ENCODE measurements at regions not wholly inside any gene's neighbourhood (a gene's known extent, or its start where the extent isn't known, plus 50 kb on each side); places are given as distances from the start of the nearest gene placed in this dataset.

GRCh38 chr15:62953496-62954045, 89.0 kb upstream of the TPM1 start:
- H3K27me3 Mint-ChIP-seq = peaks cover 25% of the 10 kb centered on the region

GRCh38 chr15:62957130-62957529, 85.4 kb upstream of the TPM1 start:
- no peak overlapping the region for H3K27ac Mint-ChIP-seq
- H3K9me3 Mint-ChIP-seq (ENCODE audit: low read depth) = no peaks in the 10 kb centered on the region
- H3K36me3 Mint-ChIP-seq = no peaks in the 10 kb centered on the region
- H3K27me3 Mint-ChIP-seq = peaks cover 11% of the 10 kb centered on the region
- no peaks in the 10 kb centered on the region for H3K4me1 Mint-ChIP-seq (ENCODE audit: low read depth)
- no peak overlapping the region for H3K4me3 Mint-ChIP-seq

More at GRCh38 chr15:62953496-62954045, 89.0 kb upstream of the TPM1 start:
- Mint-ChIP-seq H3K9me3 (ENCODE audit: low read depth) (no peaks in the 10 kb centered on the region), H3K36me3 (no peaks in the 10 kb centered on the region), H3K27ac (no peak overlapping the region), H3K4me3 (no peak overlapping the region), H3K4me1 (ENCODE audit: low read depth) (no peaks in the 10 kb centered on the region)

GRCh38 chr15:62958528-62959363, 83.8 kb upstream of the TPM1 start:
- no peaks in the 10 kb centered on the region for H3K4me1 Mint-ChIP-seq (ENCODE audit: low read depth)
- peaks cover 3% of the 10 kb centered on the region for H3K27me3 Mint-ChIP-seq
- no peak overlapping the region for H3K27ac Mint-ChIP-seq
- H3K36me3 Mint-ChIP-seq = no peaks in the 10 kb centered on the region
- no peak overlapping the region for H3K4me3 Mint-ChIP-seq
- H3K9me3 Mint-ChIP-seq (ENCODE audit: low read depth) = no peaks in the 10 kb centered on the region

GRCh38 chr15:62961134-62961533, 81.4 kb upstream of the TPM1 start:
- Mint-ChIP-seq H3K27ac (no peak overlapping the region), H3K27me3 (no peaks in the 10 kb centered on the region), H3K9me3 (ENCODE audit: low read depth) (no peaks in the 10 kb centered on the region), H3K4me1 (ENCODE audit: low read depth) (no peaks in the 10 kb centered on the region), H3K4me3 (no peak overlapping the region), H3K36me3 (no peaks in the 10 kb centered on the region)

GRCh38 chr15:62962101-62962995, 80.2 kb upstream of the TPM1 start:
- Mint-ChIP-seq H3K4me3 (no peak overlapping the region), H3K36me3 (no peaks in the 10 kb centered on the region), H3K27me3 (no peaks in the 10 kb centered on the region), H3K9me3 (ENCODE audit: low read depth) (no peaks in the 10 kb centered on the region), H3K27ac (no peak overlapping the region), H3K4me1 (ENCODE audit: low read depth) (no peaks in the 10 kb centered on the region)

- Mint-ChIP-seq H3K36me3 (no peaks in the 10 kb centered on the region), H3K4me3 (no peak overlapping the region), H3K27ac (no peak overlapping the region), H3K9me3 (ENCODE audit: low read depth) (no peaks in the 10 kb centered on the region), H3K4me1 (ENCODE audit: low read depth) (no peaks in the 10 kb centered on the region), H3K27me3 (no peaks in the 10 kb centered on the region)
Measured at GRCh38 chr15:62964251-62964650, 78.3 kb upstream of the TPM1 start.

- Mint-ChIP-seq H3K27ac (no peak overlapping the region), H3K4me1 (ENCODE audit: low read depth) (no peaks in the 10 kb centered on the region), H3K36me3 (no peaks in the 10 kb centered on the region), H3K4me3 (no peak overlapping the region), H3K27me3 (peaks cover 1% of the 10 kb centered on the region), H3K9me3 (ENCODE audit: low read depth) (no peaks in the 10 kb centered on the region)
Measured at GRCh38 chr15:62966294-62967078, 76.1 kb upstream of the TPM1 start.

- no peaks in the 10 kb centered on the region for H3K4me1 Mint-ChIP-seq (ENCODE audit: low read depth)
- H3K4me3 Mint-ChIP-seq = no peak overlapping the region
- no peak overlapping the region for H3K27ac Mint-ChIP-seq
- no peaks in the 10 kb centered on the region for H3K9me3 Mint-ChIP-seq (ENCODE audit: low read depth)
- peaks cover 4% of the 10 kb centered on the region for H3K27me3 Mint-ChIP-seq
- H3K36me3 Mint-ChIP-seq = no peaks in the 10 kb centered on the region
Measured at GRCh38 chr15:62968699-62969098, 73.8 kb upstream of the TPM1 start.

- no peaks in the 10 kb centered on the region for H3K9me3 Mint-ChIP-seq (ENCODE audit: low read depth)
- no peak overlapping the region for H3K4me3 Mint-ChIP-seq
- no peaks in the 10 kb centered on the region for H3K36me3 Mint-ChIP-seq
- H3K27me3 Mint-ChIP-seq = peaks cover 4% of the 10 kb centered on the region
- no peak overlapping the region for H3K27ac Mint-ChIP-seq
- no peaks in the 10 kb centered on the region for H3K4me1 Mint-ChIP-seq (ENCODE audit: low read depth)
Measured at GRCh38 chr15:62969442-62970089, 73.0 kb upstream of the TPM1 start.

GRCh38 chr15:62972814-62973213, 69.7 kb upstream of the TPM1 start:
- no peaks in the 10 kb centered on the region for H3K9me3 Mint-ChIP-seq (ENCODE audit: low read depth)
- peaks cover 4% of the 10 kb centered on the region for H3K27me3 Mint-ChIP-seq
- no peaks in the 10 kb centered on the region for H3K4me1 Mint-ChIP-seq (ENCODE audit: low read depth)
- H3K27ac Mint-ChIP-seq = no peak overlapping the region
- H3K4me3 Mint-ChIP-seq = no peak overlapping the region
- H3K36me3 Mint-ChIP-seq = no peaks in the 10 kb centered on the region

- no peak overlapping the region for H3K4me3 Mint-ChIP-seq
- no peaks in the 10 kb centered on the region for H3K9me3 Mint-ChIP-seq (ENCODE audit: low read depth)
- peak overlapping the region; percentile 10 for H3K27ac Mint-ChIP-seq
- peaks cover 8% of the 10 kb centered on the region for H3K27me3 Mint-ChIP-seq
- no peaks in the 10 kb centered on the region for H3K4me1 Mint-ChIP-seq (ENCODE audit: low read depth)
- H3K36me3 Mint-ChIP-seq = no peaks in the 10 kb centered on the region
Measured at GRCh38 chr15:62975515-62975914, 67.0 kb upstream of the TPM1 start.

GRCh38 chr15:62976301-62976881, 66.2 kb upstream of the TPM1 start:
- H3K36me3 Mint-ChIP-seq = no peaks in the 10 kb centered on the region
- H3K27ac Mint-ChIP-seq = no peak overlapping the region
- H3K4me1 Mint-ChIP-seq (ENCODE audit: low read depth) = no peaks in the 10 kb centered on the region

GRCh38 chr15:62977952-62978811, 64.4 kb upstream of the TPM1 start:
- H3K4me3 Mint-ChIP-seq = no peak overlapping the region
- H3K4me1 Mint-ChIP-seq (ENCODE audit: low read depth) = no peaks in the 10 kb centered on the region
- H3K9me3 Mint-ChIP-seq (ENCODE audit: low read depth) = no peaks in the 10 kb centered on the region
- H3K27me3 Mint-ChIP-seq = peaks cover 4% of the 10 kb centered on the region
- H3K36me3 Mint-ChIP-seq = no peaks in the 10 kb centered on the region
- H3K27ac Mint-ChIP-seq = no peak overlapping the region

More at GRCh38 chr15:62976301-62976881, 66.2 kb upstream of the TPM1 start:
- Mint-ChIP-seq H3K9me3 (ENCODE audit: low read depth) (no peaks in the 10 kb centered on the region), H3K27me3 (peaks cover 6% of the 10 kb centered on the region), H3K4me3 (no peak overlapping the region)

Data from activated naive CD8-positive, alpha-beta T cell (primary cell).